ENCODE measurements at regions not wholly inside any gene's neighbourhood (a gene's known extent, or its start where the extent isn't known, plus 50 kb on each side); places are given as distances from the start of the nearest gene placed in this dataset.

DNA sequence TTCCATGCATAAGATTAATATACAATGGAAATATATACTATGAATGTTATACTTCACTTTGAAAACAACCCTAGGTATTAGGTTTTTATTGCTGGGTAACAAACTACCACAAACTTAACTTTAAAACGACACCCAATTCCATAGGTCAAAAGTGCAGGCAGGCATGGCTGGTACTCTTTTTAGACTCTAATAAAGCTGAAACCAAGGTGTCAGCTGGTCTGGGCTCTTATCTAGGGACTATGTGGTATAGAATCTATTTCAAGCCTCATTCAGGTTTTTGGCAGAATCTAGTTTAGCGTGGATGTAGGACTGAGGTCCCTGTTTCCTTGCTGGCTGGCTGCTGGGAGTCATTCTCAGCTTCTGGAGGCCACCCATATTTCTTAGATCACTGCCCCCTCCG, 65.0 kb upstream of the TMEM168 start:
- TF ChIP-seq, protein P1, sequence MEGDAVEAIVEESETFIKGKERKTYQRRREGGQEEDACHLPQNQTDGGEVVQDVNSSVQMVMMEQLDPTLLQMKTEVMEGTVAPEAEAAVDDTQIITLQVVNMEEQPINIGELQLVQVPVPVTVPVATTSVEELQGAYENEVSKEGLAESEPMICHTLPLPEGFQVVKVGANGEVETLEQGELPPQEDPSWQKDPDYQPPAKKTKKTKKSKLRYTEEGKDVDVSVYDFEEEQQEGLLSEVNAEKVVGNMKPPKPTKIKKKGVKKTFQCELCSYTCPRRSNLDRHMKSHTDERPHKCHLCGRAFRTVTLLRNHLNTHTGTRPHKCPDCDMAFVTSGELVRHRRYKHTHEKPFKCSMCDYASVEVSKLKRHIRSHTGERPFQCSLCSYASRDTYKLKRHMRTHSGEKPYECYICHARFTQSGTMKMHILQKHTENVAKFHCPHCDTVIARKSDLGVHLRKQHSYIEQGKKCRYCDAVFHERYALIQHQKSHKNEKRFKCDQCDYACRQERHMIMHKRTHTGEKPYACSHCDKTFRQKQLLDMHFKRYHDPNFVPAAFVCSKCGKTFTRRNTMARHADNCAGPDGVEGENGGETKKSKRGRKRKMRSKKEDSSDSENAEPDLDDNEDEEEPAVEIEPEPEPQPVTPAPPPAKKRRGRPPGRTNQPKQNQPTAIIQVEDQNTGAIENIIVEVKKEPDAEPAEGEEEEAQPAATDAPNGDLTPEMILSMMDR (conservative IDR thresholded peaks at IDR 0.05) = no peak
- no peak overlapping the region for H3K27ac ChIP-seq

DNA sequence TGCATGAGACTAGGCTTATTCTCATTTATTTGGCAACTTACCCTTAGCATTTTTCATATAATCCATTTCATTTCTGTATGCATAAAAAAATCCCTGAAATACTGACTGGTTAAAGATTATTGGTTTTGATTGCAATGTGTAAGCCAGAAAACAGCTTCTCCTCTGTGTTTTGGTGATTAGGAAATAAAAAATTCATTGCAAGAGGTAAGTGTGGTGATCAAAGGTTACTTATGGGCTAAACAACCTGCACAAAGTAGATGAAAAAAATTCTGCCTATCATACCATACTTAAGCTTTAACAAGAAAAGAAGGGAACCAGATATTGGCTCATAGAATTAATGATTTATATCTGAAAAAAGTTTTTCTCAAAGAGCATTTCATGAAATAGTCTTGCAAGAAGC, 64.0 kb upstream of the TMEM168 start:
- no peak overlapping the region for H3K27ac ChIP-seq
- TF ChIP-seq, protein P1 (conservative IDR thresholded peaks at IDR 0.05) = no peak

DNA sequence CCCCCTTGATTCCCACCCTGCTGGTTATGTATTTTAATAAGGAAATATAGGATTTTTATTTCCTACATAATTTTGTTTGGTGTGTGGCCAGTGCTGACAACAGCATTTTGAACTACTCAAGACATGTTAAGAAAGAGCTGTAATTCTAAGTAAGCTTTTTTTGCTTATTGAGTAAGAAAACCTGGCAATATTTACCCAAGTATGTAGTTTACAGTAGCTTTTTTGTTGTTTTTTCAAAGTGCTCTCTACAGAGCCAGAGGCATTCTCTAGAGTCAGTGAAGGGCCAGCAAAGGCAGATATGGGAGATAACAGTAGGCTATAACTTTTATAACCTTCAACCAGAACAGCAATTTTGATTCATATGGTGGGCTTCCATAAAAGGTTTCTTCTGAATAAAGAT, 63.2 kb upstream of the TMEM168 start:
- TF ChIP-seq, protein P1 (conservative IDR thresholded peaks at IDR 0.05) = no peak
- H3K27ac ChIP-seq = no peak overlapping the region

DNA sequence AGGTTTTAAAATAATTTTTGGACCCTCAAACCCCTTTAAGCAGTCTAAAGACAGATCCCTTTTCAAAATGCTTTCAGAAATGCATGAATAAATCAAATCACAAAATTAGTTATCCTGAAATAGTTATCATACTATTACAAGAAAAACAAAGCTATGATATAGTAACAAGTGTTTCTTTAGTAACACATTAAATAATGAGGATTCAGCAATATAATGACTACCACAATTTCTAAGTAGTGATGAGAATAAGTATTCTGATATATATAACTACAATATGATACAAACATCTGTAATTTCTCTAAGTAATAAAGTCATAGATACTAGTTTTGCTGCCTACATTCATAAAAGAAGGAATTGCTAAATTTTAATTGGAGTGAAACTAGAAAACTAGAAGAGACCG, 53.0 kb upstream of the TMEM168 start:
- TF ChIP-seq, protein P1 (conservative IDR thresholded peaks at IDR 0.05) = no peak

More for the DNA sequence above, 53.0 kb upstream of the TMEM168 start:
- no peak overlapping the region for H3K27ac ChIP-seq
